Right lobe of liver (tissue), 6 donors: ENCODE measurements at regions not wholly inside any gene's neighbourhood (a gene's known extent, or its start where the extent isn't known, plus 50 kb on each side); places are given as distances from the start of the nearest gene placed in this dataset.

Source experiments
- ATAC-seq, 4 donors: fragments of 200-7000 bp; cut with Tn5 transposase; one replicate each; pipeline ENCODE4 v1.9.1; 2020; ENCODE audit warnings: mild to moderate bottlenecking in 4 of 4, moderate library complexity in 4 of 4
- DNase-seq, 3 donors: peaks; one replicate each; pipeline ENCODE4 v3.0.0-alpha.2; 2020
- H3K27ac ChIP-seq, 3 donors: fragments of 200-600 bp; one replicate each; pipeline ENCODE4 v1.8.0; 2022
- H3K27me3 ChIP-seq, 2 donors: fragments of 200-600 bp; one replicate each; pipeline ENCODE4 v1.8.0; 2022
- H3K36me3 ChIP-seq, 4 donors: fragments of 200-600 bp; sonication (generic) in 1 of 4; one replicate each; pipeline versions ENCODE4 v1.5.1 to v1.8.0; 2017 to 2022; ENCODE audit warnings: control low read depth in 1 of 4
- H3K4me1 ChIP-seq, 4 donors: fragments of 200-600 bp; sonication (generic) in 1 of 4; one replicate each; pipeline versions ENCODE4 v1.5.1 to v1.8.0; 2017 to 2022; ENCODE audit warnings: control low read depth in 1 of 4
- H3K4me3 ChIP-seq, 3 donors: fragments of 200-600 bp; one replicate each; pipeline ENCODE4 v1.8.0; 2022
- H3K9me3 ChIP-seq, 4 donors: fragments of 200-600 bp; sonication (generic) in 1 of 4; one replicate each; pipeline versions ENCODE4 v1.5.1 to v1.8.0; 2017 to 2022; ENCODE audit warnings: control low read depth in 1 of 4
- CTCF ChIP-seq, 4 donors: fragments of 200-600 bp in 3 of 4; fragments of 450-650 bp in 1 of 4; IDR thresholded peaks; one replicate each; pipeline versions ENCODE4 v1.5.1 to v1.8.0; 2016 to 2022; ENCODE audit warnings: antibody characterized with exemption in 4 of 4, mild to moderate bottlenecking in 2 of 4
- POLR2A ChIP-seq: fragments of 450-650 bp; IDR thresholded peaks from one replicate; pipeline ENCODE4 v1.6.1; 2017; ENCODE audit warnings: antibody characterized with exemption, mild to moderate bottlenecking
- WGBS: methylation state at CpG from one replicate; pipeline ENCODE4 v1.1.6; 2018; ENCODE audit warnings: low coverage, low lambda C conversion rate; ENCODE audit not compliant: insufficient coverage; ENCODE audit errors: missing lambda C conversion rate; 5-methylcytosine and 5-hydroxymethylcytosine counted together
- intact Hi-C, 2 donors: fragments of 100-400 bp; cut with DNase I; formaldehyde crosslinking; loops; one replicate each; pipeline versions ENCODE4 v1.11.2 to v1.14.1; 2022
- donor health status: DM: no; HTN: yes; CAD: no.
- donor health status: DM: no; HTN: no; CAD: no.
- donor health status: DM: no; HTN: no; CAD: no.
- donor health status: DM: no; HTN: yes; CAD: no.
- donor health status: DM: no; HTN: yes; CAD: no.

- TF ChIP-seq CTCF (IDR thresholded peaks at IDR 0.05) (no peak), POLR2A (no peak)
- no peak for DNase-seq
- Histone ChIP-seq H3K4me3 (no peak overlapping the region), H3K27me3 (no peaks in the 10 kb centered on the region), H3K36me3 (no peaks in the 10 kb centered on the region), H3K4me1 (no peaks in the 10 kb centered on the region), H3K27ac (no peak overlapping the region), H3K9me3 (no peaks in the 10 kb centered on the region)
- no peak for ATAC-seq
- 67% methylated on average over 1 of the region's 1 CpG for WGBS
- intact Hi-C loops = no loop called here
Observed at GRCh38 chr3:170790647-170791046, 79.3 kb downstream of the RPL22L1 start.

- WGBS = 97% methylated on average over 2 of the region's 2 CpGs
- ATAC-seq (no peak), DNase-seq (no peak)
- Histone ChIP-seq H3K4me3 (no peak overlapping the region), H3K36me3 (no peaks in the 10 kb centered on the region), H3K4me1 (peaks cover 0 to 9% (median 2%) of the 10 kb centered on the region in 4 donors), H3K27ac (no peak overlapping the region), H3K9me3 (no peaks in the 10 kb centered on the region), H3K27me3 (no peaks in the 10 kb centered on the region)
- intact Hi-C loops = no loop called here
- TF ChIP-seq POLR2A = no peak
- no peak for TF ChIP-seq CTCF (IDR thresholded peaks at IDR 0.05)
Observed at GRCh38 chr3:170787464-170787863, 82.5 kb downstream of the RPL22L1 start.

- ATAC-seq = no peak
- no peak overlapping the region for H3K27ac ChIP-seq
- H3K36me3 ChIP-seq = no peaks in the 10 kb centered on the region
- no peak for TF ChIP-seq CTCF (IDR thresholded peaks at IDR 0.05)
- H3K9me3 ChIP-seq = no peaks in the 10 kb centered on the region
- H3K4me3 ChIP-seq = no peak overlapping the region
- H3K4me1 ChIP-seq = peaks cover 0 to 26% (median 4%) of the 10 kb centered on the region in 4 donors
- no peak for DNase-seq
- no peaks in the 10 kb centered on the region for H3K27me3 ChIP-seq
- 77% methylated on average over 3 of the region's 3 CpGs for WGBS
- intact Hi-C loops = no loop called here
Observed at GRCh38 chr3:170785454-170785853, 84.5 kb downstream of the RPL22L1 start.

DNA sequence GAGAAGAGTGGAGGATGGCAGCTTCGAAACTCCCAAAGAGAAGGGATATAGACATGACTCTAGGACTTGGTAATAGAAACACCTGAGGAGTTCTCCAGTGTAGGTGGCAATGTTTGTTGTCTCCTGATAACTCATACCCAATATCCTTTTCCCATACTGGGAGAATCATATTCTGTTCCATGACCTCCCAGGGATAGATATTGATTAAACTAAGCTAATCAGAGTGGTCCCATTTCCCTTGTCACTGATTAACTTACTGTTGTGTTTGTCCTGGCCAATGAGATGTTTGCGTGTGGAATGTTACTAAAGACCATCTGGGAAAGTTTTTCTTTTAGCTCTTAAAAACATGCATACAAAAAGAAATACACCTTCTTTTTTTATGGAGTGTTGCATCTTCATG is 85.6 kb downstream of the RPL22L1 start:
- Histone ChIP-seq H3K4me1 (peaks cover 0 to 26% (median 4%) of the 10 kb centered on the region in 4 donors), H3K4me3 (no peak overlapping the region), H3K27me3 (no peaks in the 10 kb centered on the region), H3K36me3 (no peaks in the 10 kb centered on the region), H3K9me3 (no peaks in the 10 kb centered on the region), H3K27ac (no peak overlapping the region)
- WGBS = 59% methylated on average over 2 of the region's 2 CpGs
- peak; percentile 23 to 73 (median 46) for ATAC-seq
- intact Hi-C loops = no loop called here
- DNase-seq = no peak
- no peak for TF ChIP-seq CTCF (IDR thresholded peaks at IDR 0.05)
- no peak for TF ChIP-seq POLR2A

DNA sequence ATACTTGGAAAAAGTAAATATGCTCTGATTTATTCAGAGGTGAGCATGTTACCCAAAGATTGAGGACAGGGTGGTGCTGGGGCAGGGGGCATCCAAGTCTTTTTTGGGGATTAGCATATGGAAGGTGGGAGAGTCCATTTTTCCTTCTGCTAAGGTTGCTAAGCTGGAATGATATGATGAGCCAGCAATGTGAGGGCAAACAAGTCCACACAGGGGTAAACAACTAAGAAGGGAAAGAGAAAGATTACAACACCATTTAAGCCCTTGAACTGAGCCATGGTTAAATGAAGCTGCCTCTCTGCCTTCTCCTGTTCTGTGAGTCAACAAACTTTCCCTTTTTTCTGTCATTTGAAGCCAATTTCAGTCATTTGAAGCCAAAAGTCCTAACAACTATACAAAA is 89.0 kb downstream of the RPL22L1 start:
- Histone ChIP-seq H3K36me3 (no peaks in the 10 kb centered on the region), H3K27ac (peak overlapping the region in 2 of 3 donors; percentile 44 to 52), H3K4me1 (peaks cover 0 to 26% (median 4%) of the 10 kb centered on the region in 4 donors), H3K4me3 (no peak overlapping the region), H3K9me3 (no peaks in the 10 kb centered on the region), H3K27me3 (no peaks in the 10 kb centered on the region)
- TF ChIP-seq POLR2A (no peak), CTCF (IDR thresholded peaks at IDR 0.05) (no peak)
- DNase-seq (no peak), ATAC-seq (peak; percentile 98 to 99 (median 98))
- intact Hi-C loops = no loop called here
